ENCODE measurements at regions not wholly inside any gene's neighbourhood (a gene's known extent, or its start where the extent isn't known, plus 50 kb on each side); places are given as distances from the start of the nearest gene placed in this dataset.

DNA sequence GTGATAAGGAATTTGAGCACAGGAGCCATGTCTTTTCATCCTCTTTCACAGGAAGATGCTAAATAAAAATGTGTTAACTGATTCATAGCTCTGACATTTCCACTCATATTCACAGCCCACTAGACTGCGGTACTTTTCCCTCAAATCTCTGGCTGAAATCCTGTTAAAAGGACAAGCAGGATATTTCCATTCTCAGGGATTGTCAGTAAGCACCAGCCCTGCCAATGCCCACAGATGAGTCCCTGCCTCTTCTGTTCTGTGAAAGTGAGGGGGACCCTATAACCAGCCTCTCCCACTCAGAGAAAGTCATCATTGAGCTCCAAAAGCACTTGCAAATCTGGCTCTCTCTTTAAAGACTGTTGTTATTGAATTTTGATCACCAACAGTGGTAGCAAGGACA is 440.5 kb downstream of the SETBP1 start:
- Histone ChIP-seq H3K9ac (replicated peaks; ENCODE audit: extremely low read depth, insufficient read depth, low read length) (no peak overlapping the region), H3K27ac (ENCODE audit: insufficient read depth, low read depth, low read length) (no peak overlapping the region), H3K9me3 (replicated peaks; ENCODE audit: control insufficient read depth, insufficient read depth, low read length) (no peaks in the 10 kb centered on the region), H3K4me2 (ENCODE audit: insufficient read depth, low read length) (no peak overlapping the region), H2AFZ (ENCODE audit: low read depth, low read length) (no peak overlapping the region), H3K4me1 (ENCODE audit: control insufficient read depth, extremely low read depth, insufficient read depth, low read length) (no peaks in the 10 kb centered on the region), H3K79me2 (ENCODE audit: control insufficient read depth, insufficient read depth, low read length) (no peaks in the 10 kb centered on the region), H3K9me1 (replicated peaks; ENCODE audit: control insufficient read depth, extremely low read depth, insufficient read depth, low read length) (no peaks in the 10 kb centered on the region), H3K27me3 (ENCODE audit: control insufficient read depth in 2 of 2, insufficient read depth in 2 of 2, low read length in 2 of 2) (no peaks in the 10 kb centered on the region), H3K36me3 (ENCODE audit: control insufficient read depth in 2 of 2, extremely low read depth in 1 of 2, insufficient read depth in 2 of 2, low read length in 2 of 2) (no peaks in the 10 kb centered on the region), H4K20me1 (replicated peaks; ENCODE audit: control insufficient read depth, extremely low read depth, insufficient read depth, low read length) (no peaks in the 10 kb centered on the region), H3K4me3 (replicated peaks in 1 of 3; ENCODE audit: insufficient read depth in 1 of 3, low read depth in 1 of 3, low read length in 3 of 3) (no peak overlapping the region)
- FAIRE-seq: no peak
- no peak for DNase-seq (ENCODE audit: low read depth, low spot score)
- POLR2A ChIA-PET: no interaction called here
- intact Hi-C loops (cut with micrococcal nuclease) (no loop called here), dilution Hi-C loops (cut with MboI; ENCODE audit: extremely low pct_ligation_motif_present, low sequenced_read_pairs) (no loop called here)
- no peak for TF ChIP-seq MYC (IDR thresholded peaks at IDR 0.05; ENCODE audit: low read depth, low read length)
- TF ChIP-seq CTCF (IDR thresholded peaks at IDR 0.05; ENCODE audit: extremely low read depth in 1 of 2, insufficient read depth in 1 of 2, low read depth in 1 of 2, low read length in 2 of 2): no peak
- TF ChIP-seq, protein P1, sequence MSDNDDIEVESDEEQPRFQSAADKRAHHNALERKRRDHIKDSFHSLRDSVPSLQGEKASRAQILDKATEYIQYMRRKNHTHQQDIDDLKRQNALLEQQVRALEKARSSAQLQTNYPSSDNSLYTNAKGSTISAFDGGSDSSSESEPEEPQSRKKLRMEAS (IDR thresholded peaks at IDR 0.05; ENCODE audit: insufficient read depth, insufficient read length): no peak
- TF ChIP-seq EZH2 (IDR thresholded peaks at IDR 0.05; ENCODE audit: borderline replicate concordance, low read depth, low read length, severe bottlenecking): no peak
- no peak for TF ChIP-seq POLR2AphosphoS5 (IDR thresholded peaks at IDR 0.05; ENCODE audit: insufficient read depth, low read depth, low read length)
- TF ChIP-seq POLR2A (IDR thresholded peaks at IDR 0.05; ENCODE audit: low read depth, low read length): no peak
- TF ChIP-seq JUN (IDR thresholded peaks at IDR 0.05; ENCODE audit: borderline replicate concordance, insufficient read depth, insufficient read length, low read depth): no peak
- no TSS peak for BruUV-seq (replicated peaks)
- CTCF ChIA-PET: no interaction called here

- BruUV-seq (replicated peaks): no TSS peak
- no peaks in the 10 kb centered on the region for H3K79me2 ChIP-seq (ENCODE audit: control insufficient read depth, insufficient read depth, low read length)
Measured at GRCh38 chr18:45122506-45122905, 441.8 kb downstream of the SETBP1 start.

More at GRCh38 chr18:45122506-45122905, 441.8 kb downstream of the SETBP1 start:
- FAIRE-seq: no peak
- Histone ChIP-seq H3K4me2 (ENCODE audit: insufficient read depth, low read length) (no peak overlapping the region), H3K27me3 (ENCODE audit: control insufficient read depth in 2 of 2, insufficient read depth in 2 of 2, low read length in 2 of 2) (no peaks in the 10 kb centered on the region), H3K9me3 (replicated peaks; ENCODE audit: control insufficient read depth, insufficient read depth, low read length) (no peaks in the 10 kb centered on the region), H3K4me3 (replicated peaks in 1 of 3; ENCODE audit: insufficient read depth in 1 of 3, low read depth in 1 of 3, low read length in 3 of 3) (no peak overlapping the region), H3K36me3 (ENCODE audit: control insufficient read depth in 2 of 2, extremely low read depth in 1 of 2, insufficient read depth in 2 of 2, low read length in 2 of 2) (no peaks in the 10 kb centered on the region), H3K9ac (replicated peaks; ENCODE audit: extremely low read depth, insufficient read depth, low read length) (no peak overlapping the region), H3K9me1 (replicated peaks; ENCODE audit: control insufficient read depth, extremely low read depth, insufficient read depth, low read length) (no peaks in the 10 kb centered on the region), H3K4me1 (ENCODE audit: control insufficient read depth, extremely low read depth, insufficient read depth, low read length) (no peaks in the 10 kb centered on the region), H2AFZ (ENCODE audit: low read depth, low read length) (no peak overlapping the region), H3K27ac (ENCODE audit: insufficient read depth, low read depth, low read length) (no peak overlapping the region), H4K20me1 (replicated peaks; ENCODE audit: control insufficient read depth, extremely low read depth, insufficient read depth, low read length) (no peaks in the 10 kb centered on the region)
- POLR2A ChIA-PET: no interaction called here
- intact Hi-C loops (cut with micrococcal nuclease) (no loop called here), dilution Hi-C loops (cut with MboI; ENCODE audit: extremely low pct_ligation_motif_present, low sequenced_read_pairs) (no loop called here)
- DNase-seq (ENCODE audit: low read depth, low spot score): no peak
- CTCF ChIA-PET: no interaction called here
- TF ChIP-seq EZH2 (IDR thresholded peaks at IDR 0.05; ENCODE audit: borderline replicate concordance, low read depth, low read length, severe bottlenecking) (no peak), JUN (IDR thresholded peaks at IDR 0.05; ENCODE audit: borderline replicate concordance, insufficient read depth, insufficient read length, low read depth) (no peak)
- TF ChIP-seq, protein P1 (IDR thresholded peaks at IDR 0.05; ENCODE audit: insufficient read depth, insufficient read length): no peak

Data from endothelial cell of umbilical vein (primary cell).